KMS-11 (cell line): ENCODE measurements at regions not wholly inside any gene's neighbourhood (a gene's known extent, or its start where the extent isn't known, plus 50 kb on each side); places are given as distances from the start of the nearest gene placed in this dataset.
"Not testable (repeated sequence)": the region's sequence is repeated elsewhere in the genome, so short reads cannot be mapped to it uniquely, and the experiment has no call there.

Source experiments
- H2AFZ ChIP-seq: fragments of 200-600 bp; sonication (generic); 2 replicates; pipeline ENCODE4 v1.6.1; 2016; ENCODE audit warnings: antibody characterized with exemption, mixed run types, low read depth
- H3K27ac ChIP-seq: fragments of 200-600 bp; sonication (generic); 2 replicates; pipeline ENCODE4 v1.6.1; 2016; ENCODE audit warnings: mild to moderate bottlenecking, mixed run types
- H3K27me3 ChIP-seq: fragments of 200-600 bp; sonication (generic); 2 replicates; pipeline ENCODE4 v1.6.1; 2017; ENCODE audit warnings: mild to moderate bottlenecking, low read depth, mixed run types, moderate library complexity; ENCODE audit not compliant: insufficient read depth
- H3K36me3 ChIP-seq: fragments of 200-600 bp; sonication (generic); 2 replicates; pipeline ENCODE4 v1.6.1; 2017; ENCODE audit warnings: mild to moderate bottlenecking, mixed run types; ENCODE audit not compliant: insufficient read depth
- H3K4me1 ChIP-seq: fragments of 200-600 bp; sonication (generic); 2 replicates; pipeline ENCODE4 v1.6.1; 2016; ENCODE audit warnings: mild to moderate bottlenecking, low read depth, mixed run types; ENCODE audit not compliant: poor library complexity, severe bottlenecking
- H3K4me2 ChIP-seq: fragments of 200-600 bp; sonication (generic); 2 replicates; pipeline ENCODE4 v1.7.0; 2016; ENCODE audit warnings: mild to moderate bottlenecking, mixed run types
- H3K4me3 ChIP-seq: fragments of 200-600 bp; sonication (generic); IDR thresholded peaks from 2 replicates; pipeline ENCODE4 v1.6.1; 2017; ENCODE audit warnings: low read depth, low read length, mixed read lengths; ENCODE audit not compliant: insufficient read depth
- H3K79me2 ChIP-seq: fragments of 200-600 bp; sonication (generic); 2 replicates; pipeline ENCODE4 v1.6.1; 2016; ENCODE audit warnings: low read depth, mixed run types; ENCODE audit not compliant: insufficient read depth
- H3K9ac ChIP-seq: fragments of 200-600 bp; sonication (generic); 2 replicates; pipeline ENCODE4 v1.6.1; 2016; ENCODE audit warnings: mild to moderate bottlenecking, mixed run types
- H4K20me1 ChIP-seq: fragments of 200-600 bp; sonication (generic); 2 replicates; pipeline ENCODE4 v1.6.1; 2016; ENCODE audit warnings: mild to moderate bottlenecking, mixed run types; ENCODE audit not compliant: insufficient read depth
- CTCF ChIP-seq: fragments of 200-600 bp; sonication (generic); conservative IDR thresholded peaks from 2 replicates; pipeline ENCODE4 v1.6.1; 2017; ENCODE audit warnings: low read depth, mild to moderate bottlenecking, antibody characterized with exemption, low read length, moderate library complexity, mixed read lengths

GRCh38 chr7:79520543-79520942 is 67.1 kb upstream of the MAGI2 start:
- Histone ChIP-seq H3K79me2 (no peaks in the 10 kb centered on the region), H3K4me1 (no peaks in the 10 kb centered on the region), H3K36me3 (no peaks in the 10 kb centered on the region), H3K4me2 (no peak overlapping the region), H3K27ac (no peak overlapping the region), H4K20me1 (no peaks in the 10 kb centered on the region), H3K9ac (no peak overlapping the region), H3K27me3 (no peaks in the 10 kb centered on the region), H2AFZ (no peak overlapping the region), H3K4me3 (no peak overlapping the region)
- TF ChIP-seq CTCF = no peak

GRCh38 chr7:79515358-79515757 is 61.9 kb upstream of the MAGI2 start:
- no peaks in the 10 kb centered on the region for H3K4me1 ChIP-seq

GRCh38 chr7:79513261-79513660 is 59.8 kb upstream of the MAGI2 start:
- no peak for TF ChIP-seq CTCF
- no peaks in the 10 kb centered on the region for H3K79me2 ChIP-seq
- no peaks in the 10 kb centered on the region for H4K20me1 ChIP-seq
- no peaks in the 10 kb centered on the region for H3K27me3 ChIP-seq
- H3K4me2 ChIP-seq = no peak overlapping the region
- H3K9ac ChIP-seq = no peak overlapping the region
- H2AFZ ChIP-seq = no peak overlapping the region
- no peak overlapping the region for H3K27ac ChIP-seq
- no peak overlapping the region for H3K4me3 ChIP-seq
- no peaks in the 10 kb centered on the region for H3K36me3 ChIP-seq
- no peaks in the 10 kb centered on the region for H3K4me1 ChIP-seq

More at GRCh38 chr7:79515358-79515757, 61.9 kb upstream of the MAGI2 start:
- no peaks in the 10 kb centered on the region for H3K27me3 ChIP-seq
- no peaks in the 10 kb centered on the region for H3K79me2 ChIP-seq
- no peak overlapping the region for H3K4me2 ChIP-seq
- no peak overlapping the region for H3K4me3 ChIP-seq
- TF ChIP-seq CTCF = no peak
- H3K36me3 ChIP-seq = no peaks in the 10 kb centered on the region
- no peak overlapping the region for H3K27ac ChIP-seq
- H3K9ac ChIP-seq = no peak overlapping the region
- no peaks in the 10 kb centered on the region for H4K20me1 ChIP-seq
- H2AFZ ChIP-seq = no peak overlapping the region

- no peaks in the 10 kb centered on the region for H3K79me2 ChIP-seq
- no peaks in the 10 kb centered on the region for H3K27me3 ChIP-seq
- no peaks in the 10 kb centered on the region for H3K36me3 ChIP-seq
- H3K27ac ChIP-seq = no peak overlapping the region
- H4K20me1 ChIP-seq = no peaks in the 10 kb centered on the region
- no peaks in the 10 kb centered on the region for H3K4me1 ChIP-seq
- no peak overlapping the region for H3K9ac ChIP-seq
- H2AFZ ChIP-seq = no peak overlapping the region
- no peak overlapping the region for H3K4me2 ChIP-seq
- no peak overlapping the region for H3K4me3 ChIP-seq
- TF ChIP-seq CTCF = no peak
Observed at GRCh38 chr7:79512261-79512660, 58.8 kb upstream of the MAGI2 start.

- not testable (repeated sequence) for H3K79me2 ChIP-seq, H4K20me1 ChIP-seq, H3K27me3 ChIP-seq, H3K27ac ChIP-seq, H2AFZ ChIP-seq, H3K4me2 ChIP-seq, H3K4me3 ChIP-seq, H3K4me1 ChIP-seq, H3K36me3 ChIP-seq, H3K9ac ChIP-seq
Observed at GRCh38 chr7:79511056-79511455, 57.6 kb upstream of the MAGI2 start.
